ENCODE measurements at regions not wholly inside any gene's neighbourhood (a gene's known extent, or its start where the extent isn't known, plus 50 kb on each side); places are given as distances from the start of the nearest gene placed in this dataset.

DNA sequence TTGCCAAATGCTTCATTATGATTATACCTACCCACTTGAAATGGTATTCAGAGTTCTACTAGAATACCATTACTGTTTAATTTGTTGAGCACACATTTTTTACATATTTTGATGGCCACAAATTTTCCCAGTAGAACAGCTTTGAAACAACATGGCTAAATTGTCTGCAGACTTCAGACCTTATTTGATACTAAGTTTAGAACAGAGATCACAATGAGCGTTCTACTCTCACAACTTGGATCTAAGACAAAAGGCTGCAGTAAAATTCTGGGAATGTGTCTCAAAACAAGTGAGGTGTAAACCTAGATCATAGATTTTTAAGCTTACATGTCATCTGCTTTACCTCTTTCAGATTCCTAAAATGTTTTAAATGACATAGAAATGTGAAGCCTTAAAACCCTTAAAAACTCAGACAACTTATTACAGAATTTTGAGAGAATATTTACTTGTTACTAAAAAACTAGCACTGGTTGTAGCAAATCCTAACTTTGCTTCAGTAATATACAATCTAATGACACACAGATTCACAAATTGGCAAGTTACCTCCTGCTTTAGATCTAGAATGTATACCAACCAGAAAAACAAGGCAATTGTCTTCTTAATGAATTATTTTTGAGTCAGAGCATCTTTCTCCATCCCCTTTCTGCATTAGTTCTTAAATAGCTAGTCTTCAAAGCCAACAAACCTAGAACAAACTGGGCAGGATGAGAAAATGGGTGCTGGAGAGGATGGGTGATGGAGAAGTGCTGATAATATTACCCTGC lies 243.3 kb downstream of the SLC7A11 start:
- no peaks in the 10 kb centered on the region for H3K27me3 ChIP-seq (ENCODE audit: control insufficient read depth in 1 of 2, insufficient read depth in 2 of 2, low read length in 2 of 2)
- H3K4me3 ChIP-seq (ENCODE audit: low read depth in 1 of 2, low read length in 2 of 2) = no peak overlapping the region
- H3K27ac ChIP-seq (ENCODE audit: low read depth, low read length) = no peak overlapping the region
- no peak overlapping the region for H3K9ac ChIP-seq (ENCODE audit: low read depth in 1 of 2, low read length in 2 of 2)
- no peaks in the 10 kb centered on the region for H3K9me3 ChIP-seq (ENCODE audit: control insufficient read depth in 1 of 2, low read length in 2 of 2)
- no peaks in the 10 kb centered on the region for H3K36me3 ChIP-seq (ENCODE audit: control insufficient read depth in 1 of 2, insufficient read depth in 2 of 2, low read length in 2 of 2)
- no peaks in the 10 kb centered on the region for H3K4me1 ChIP-seq (ENCODE audit: control insufficient read depth in 1 of 2, insufficient read depth in 2 of 2, low read length in 2 of 2)

DNA sequence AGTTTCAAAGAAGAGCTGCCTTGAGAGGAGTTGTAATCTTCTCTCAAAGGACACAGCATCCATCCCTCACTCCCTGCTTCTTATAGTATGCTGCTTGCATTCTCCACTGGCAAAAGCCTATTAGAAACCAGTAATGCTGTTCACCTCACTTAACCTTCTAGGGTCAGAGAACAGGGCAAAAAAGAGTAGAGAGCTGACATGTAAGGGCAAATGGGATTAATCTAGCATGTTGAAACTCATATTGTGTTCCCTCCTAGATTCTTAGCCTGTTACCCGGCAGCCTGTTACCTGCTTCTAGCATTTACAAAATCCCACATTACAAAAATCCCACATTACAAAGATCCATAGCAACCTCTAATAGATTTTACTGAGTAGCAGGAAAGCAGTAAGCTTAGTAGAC lies 244.7 kb downstream of the SLC7A11 start:
- no peak overlapping the region for H3K4me3 ChIP-seq (ENCODE audit: low read depth in 1 of 2, low read length in 2 of 2)
- no peaks in the 10 kb centered on the region for H3K27me3 ChIP-seq (ENCODE audit: control insufficient read depth in 1 of 2, insufficient read depth in 2 of 2, low read length in 2 of 2)
- no peaks in the 10 kb centered on the region for H3K36me3 ChIP-seq (ENCODE audit: control insufficient read depth in 1 of 2, insufficient read depth in 2 of 2, low read length in 2 of 2)
- no peaks in the 10 kb centered on the region for H3K4me1 ChIP-seq (ENCODE audit: control insufficient read depth in 1 of 2, insufficient read depth in 2 of 2, low read length in 2 of 2)
- no peak overlapping the region for H3K9ac ChIP-seq (ENCODE audit: low read depth in 1 of 2, low read length in 2 of 2)
- H3K9me3 ChIP-seq (ENCODE audit: control insufficient read depth in 1 of 2, low read length in 2 of 2) = no peaks in the 10 kb centered on the region
- no peak overlapping the region for H3K27ac ChIP-seq (ENCODE audit: low read depth, low read length)

DNA sequence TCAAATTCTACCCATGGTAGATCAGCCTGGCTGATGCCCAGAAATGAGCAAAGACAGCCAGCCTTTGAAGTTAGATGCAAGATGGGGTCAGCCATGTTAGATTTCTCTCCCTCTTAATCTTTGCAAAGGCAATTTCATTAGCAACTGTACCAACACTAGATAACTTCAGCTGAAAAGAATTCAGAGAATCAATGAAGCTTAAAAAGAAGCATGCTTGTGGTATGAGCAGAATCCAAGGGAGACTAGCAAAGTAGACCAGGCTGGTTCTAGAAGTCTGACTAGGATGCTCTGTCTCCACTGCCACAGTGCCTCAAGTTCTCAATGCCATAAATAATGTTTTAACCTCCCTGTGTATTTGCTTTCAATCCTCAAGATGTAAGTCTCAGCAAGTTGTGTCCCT lies 247.3 kb downstream of the SLC7A11 start:
- no peak overlapping the region for H3K27ac ChIP-seq (ENCODE audit: low read depth, low read length)
- H3K4me1 ChIP-seq (ENCODE audit: control insufficient read depth in 1 of 2, insufficient read depth in 2 of 2, low read length in 2 of 2) = no peaks in the 10 kb centered on the region
- H3K9me3 ChIP-seq (ENCODE audit: control insufficient read depth in 1 of 2, low read length in 2 of 2) = no peaks in the 10 kb centered on the region
- H3K27me3 ChIP-seq (ENCODE audit: control insufficient read depth in 1 of 2, insufficient read depth in 2 of 2, low read length in 2 of 2) = no peaks in the 10 kb centered on the region
- no peaks in the 10 kb centered on the region for H3K36me3 ChIP-seq (ENCODE audit: control insufficient read depth in 1 of 2, insufficient read depth in 2 of 2, low read length in 2 of 2)
- H3K9ac ChIP-seq (ENCODE audit: low read depth in 1 of 2, low read length in 2 of 2) = no peak overlapping the region
- H3K4me3 ChIP-seq (ENCODE audit: low read depth in 1 of 2, low read length in 2 of 2) = no peak overlapping the region

DNA sequence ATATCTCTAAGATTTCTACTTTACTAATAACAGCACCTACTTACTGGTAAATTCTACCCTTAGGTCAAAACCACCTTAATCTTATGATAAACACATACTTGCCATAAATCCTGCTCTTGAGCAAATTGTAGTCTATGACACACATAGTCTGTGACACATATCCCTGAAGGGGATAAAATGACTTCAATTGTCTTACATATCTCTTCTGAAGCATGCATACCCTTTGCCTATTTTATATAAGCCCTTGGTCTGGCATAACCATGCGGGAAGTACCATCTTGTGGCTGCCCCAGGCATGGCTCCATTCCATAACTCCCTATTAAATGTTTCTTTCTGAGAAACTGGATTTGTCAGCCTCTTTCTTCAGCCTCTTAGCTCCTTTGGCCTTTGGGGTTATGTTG lies 248.9 kb downstream of the SLC7A11 start:
- Histone ChIP-seq H3K9ac (ENCODE audit: low read depth in 1 of 2, low read length in 2 of 2) (no peak overlapping the region), H3K27ac (ENCODE audit: low read depth, low read length) (no peak overlapping the region), H3K36me3 (ENCODE audit: control insufficient read depth in 1 of 2, insufficient read depth in 2 of 2, low read length in 2 of 2) (no peaks in the 10 kb centered on the region), H3K27me3 (ENCODE audit: control insufficient read depth in 1 of 2, insufficient read depth in 2 of 2, low read length in 2 of 2) (no peaks in the 10 kb centered on the region), H3K9me3 (ENCODE audit: control insufficient read depth in 1 of 2, low read length in 2 of 2) (no peaks in the 10 kb centered on the region), H3K4me1 (ENCODE audit: control insufficient read depth in 1 of 2, insufficient read depth in 2 of 2, low read length in 2 of 2) (no peaks in the 10 kb centered on the region), H3K4me3 (ENCODE audit: low read depth in 1 of 2, low read length in 2 of 2) (no peak overlapping the region)

GRCh38 chr4:137981277-137981676 lies 260.9 kb downstream of the SLC7A11 start:
- Histone ChIP-seq H3K4me1 (ENCODE audit: control insufficient read depth in 1 of 2, insufficient read depth in 2 of 2, low read length in 2 of 2) (no peaks in the 10 kb centered on the region), H3K4me3 (ENCODE audit: low read depth in 1 of 2, low read length in 2 of 2) (no peak overlapping the region), H3K27me3 (ENCODE audit: control insufficient read depth in 1 of 2, insufficient read depth in 2 of 2, low read length in 2 of 2) (no peaks in the 10 kb centered on the region), H3K36me3 (ENCODE audit: control insufficient read depth in 1 of 2, insufficient read depth in 2 of 2, low read length in 2 of 2) (no peaks in the 10 kb centered on the region), H3K9ac (ENCODE audit: low read depth in 1 of 2, low read length in 2 of 2) (no peak overlapping the region), H3K9me3 (ENCODE audit: control insufficient read depth in 1 of 2, low read length in 2 of 2) (no peaks in the 10 kb centered on the region), H3K27ac (ENCODE audit: low read depth, low read length) (no peak overlapping the region)

- H3K36me3 ChIP-seq (ENCODE audit: control insufficient read depth in 1 of 2, insufficient read depth in 2 of 2, low read length in 2 of 2) = no peaks in the 10 kb centered on the region
- H3K9me3 ChIP-seq (ENCODE audit: control insufficient read depth in 1 of 2, low read length in 2 of 2) = no peaks in the 10 kb centered on the region
- H3K4me1 ChIP-seq (ENCODE audit: control insufficient read depth in 1 of 2, insufficient read depth in 2 of 2, low read length in 2 of 2) = no peaks in the 10 kb centered on the region
- H3K27ac ChIP-seq (ENCODE audit: low read depth, low read length) = no peak overlapping the region
- no peak overlapping the region for H3K9ac ChIP-seq (ENCODE audit: low read depth in 1 of 2, low read length in 2 of 2)
- H3K4me3 ChIP-seq (ENCODE audit: low read depth in 1 of 2, low read length in 2 of 2) = no peak overlapping the region
- no peaks in the 10 kb centered on the region for H3K27me3 ChIP-seq (ENCODE audit: control insufficient read depth in 1 of 2, insufficient read depth in 2 of 2, low read length in 2 of 2)
These were observed 261.5 kb downstream of the SLC7A11 start for GRCh38 chr4:137980641-137981040.

- H3K4me3 ChIP-seq (ENCODE audit: low read depth in 1 of 2, low read length in 2 of 2) = no peak overlapping the region
- no peaks in the 10 kb centered on the region for H3K4me1 ChIP-seq (ENCODE audit: control insufficient read depth in 1 of 2, insufficient read depth in 2 of 2, low read length in 2 of 2)
- no peak overlapping the region for H3K27ac ChIP-seq (ENCODE audit: low read depth, low read length)
- H3K36me3 ChIP-seq (ENCODE audit: control insufficient read depth in 1 of 2, insufficient read depth in 2 of 2, low read length in 2 of 2) = no peaks in the 10 kb centered on the region
- no peaks in the 10 kb centered on the region for H3K9me3 ChIP-seq (ENCODE audit: control insufficient read depth in 1 of 2, low read length in 2 of 2)
- H3K9ac ChIP-seq (ENCODE audit: low read depth in 1 of 2, low read length in 2 of 2) = no peak overlapping the region
- no peaks in the 10 kb centered on the region for H3K27me3 ChIP-seq (ENCODE audit: control insufficient read depth in 1 of 2, insufficient read depth in 2 of 2, low read length in 2 of 2)
These were observed 262.2 kb downstream of the SLC7A11 start for GRCh38 chr4:137979938-137980337.

- Histone ChIP-seq H3K9ac (ENCODE audit: low read depth in 1 of 2, low read length in 2 of 2) (no peak overlapping the region), H3K9me3 (ENCODE audit: control insufficient read depth in 1 of 2, low read length in 2 of 2) (no peaks in the 10 kb centered on the region), H3K36me3 (ENCODE audit: control insufficient read depth in 1 of 2, insufficient read depth in 2 of 2, low read length in 2 of 2) (no peaks in the 10 kb centered on the region), H3K4me1 (ENCODE audit: control insufficient read depth in 1 of 2, insufficient read depth in 2 of 2, low read length in 2 of 2) (no peaks in the 10 kb centered on the region), H3K27me3 (ENCODE audit: control insufficient read depth in 1 of 2, insufficient read depth in 2 of 2, low read length in 2 of 2) (no peaks in the 10 kb centered on the region), H3K27ac (ENCODE audit: low read depth, low read length) (no peak overlapping the region), H3K4me3 (ENCODE audit: low read depth in 1 of 2, low read length in 2 of 2) (no peak overlapping the region)
These were observed 273.0 kb downstream of the SLC7A11 start for GRCh38 chr4:137968956-137969678.

GRCh38 chr4:137967480-137968190 lies 274.5 kb downstream of the SLC7A11 start:
- no peaks in the 10 kb centered on the region for H3K4me1 ChIP-seq (ENCODE audit: control insufficient read depth in 1 of 2, insufficient read depth in 2 of 2, low read length in 2 of 2)
- no peaks in the 10 kb centered on the region for H3K9me3 ChIP-seq (ENCODE audit: control insufficient read depth in 1 of 2, low read length in 2 of 2)
- H3K27ac ChIP-seq (ENCODE audit: low read depth, low read length) = no peak overlapping the region
- no peak overlapping the region for H3K4me3 ChIP-seq (ENCODE audit: low read depth in 1 of 2, low read length in 2 of 2)
- H3K27me3 ChIP-seq (ENCODE audit: control insufficient read depth in 1 of 2, insufficient read depth in 2 of 2, low read length in 2 of 2) = no peaks in the 10 kb centered on the region
- H3K36me3 ChIP-seq (ENCODE audit: control insufficient read depth in 1 of 2, insufficient read depth in 2 of 2, low read length in 2 of 2) = no peaks in the 10 kb centered on the region
- no peak overlapping the region for H3K9ac ChIP-seq (ENCODE audit: low read depth in 1 of 2, low read length in 2 of 2)

DNA sequence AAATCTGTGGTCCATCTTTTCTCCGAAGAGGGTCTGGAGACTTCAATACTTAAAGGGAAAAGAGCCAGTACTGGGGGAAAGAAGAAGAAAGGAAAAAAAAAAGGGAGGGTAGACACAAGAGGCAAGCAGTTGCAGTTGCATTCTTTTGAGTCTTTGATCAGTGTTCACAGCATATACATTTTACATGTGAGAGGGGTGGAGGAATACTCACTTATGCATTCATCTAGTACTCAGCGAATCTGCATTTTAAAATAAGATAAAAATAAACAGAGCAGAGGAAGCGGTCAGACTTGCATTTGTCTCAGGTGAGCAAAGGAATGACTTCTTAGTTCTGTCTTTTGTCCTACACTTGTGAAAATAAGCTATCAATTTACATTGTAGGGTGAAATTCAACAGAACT lies 275.6 kb downstream of the SLC7A11 start:
- no peaks in the 10 kb centered on the region for H3K4me1 ChIP-seq (ENCODE audit: control insufficient read depth in 1 of 2, insufficient read depth in 2 of 2, low read length in 2 of 2)
- H3K27me3 ChIP-seq (ENCODE audit: control insufficient read depth in 1 of 2, insufficient read depth in 2 of 2, low read length in 2 of 2) = no peaks in the 10 kb centered on the region
- no peak overlapping the region for H3K9ac ChIP-seq (ENCODE audit: low read depth in 1 of 2, low read length in 2 of 2)
- no peak overlapping the region for H3K4me3 ChIP-seq (ENCODE audit: low read depth in 1 of 2, low read length in 2 of 2)
- H3K9me3 ChIP-seq (ENCODE audit: control insufficient read depth in 1 of 2, low read length in 2 of 2) = no peaks in the 10 kb centered on the region
- H3K27ac ChIP-seq (ENCODE audit: low read depth, low read length) = no peak overlapping the region
- H3K36me3 ChIP-seq (ENCODE audit: control insufficient read depth in 1 of 2, insufficient read depth in 2 of 2, low read length in 2 of 2) = no peaks in the 10 kb centered on the region

Data from duodenal mucosa (tissue), 2 donors.